Non-pigmented ciliary epithelial cell (primary cell): ENCODE measurements at regions not wholly inside any gene's neighbourhood (a gene's known extent, or its start where the extent isn't known, plus 50 kb on each side); places are given as distances from the start of the nearest gene placed in this dataset.
"Not testable (repeated sequence)": the region's sequence is repeated elsewhere in the genome, so short reads cannot be mapped to it uniquely, and the experiment has no call there.

Experiments used
- DNase-seq: peaks from one replicate; pipeline ENCODE4 v3.0.0-alpha.2; 2010; ENCODE audit warnings: low read depth

GRCh38 chr14:53216478-53216877, 63.4 kb upstream of the DDHD1 start:
- not testable (repeated sequence) for DNase-seq

GRCh38 chr14:53215101-53215500, 62.0 kb upstream of the DDHD1 start:
- no peak for DNase-seq

GRCh38 chr14:53214384-53214783, 61.3 kb upstream of the DDHD1 start:
- DNase-seq, result no peak

GRCh38 chr14:53213761-53214160, 60.6 kb upstream of the DDHD1 start:
- DNase-seq, result no peak

GRCh38 chr14:53209370-53209769, 56.2 kb upstream of the DDHD1 start:
- no peak for DNase-seq
